CD14-positive monocyte (primary cell): ENCODE measurements at regions not wholly inside any gene's neighbourhood (a gene's known extent, or its start where the extent isn't known, plus 50 kb on each side); places are given as distances from the start of the nearest gene placed in this dataset.

Experiments used
- DNase-seq, 3 donors: peaks; one replicate each; pipeline ENCODE4 v3.0.0-alpha.2; 2011 to 2022
- H2AFZ ChIP-seq: 2 replicates; pipeline ENCODE4 v1.6.0; 2012; ENCODE audit warnings: mild to moderate bottlenecking, low read depth, low read length, inconsistent platforms; ENCODE audit not compliant: insufficient read depth, poor library complexity, severe bottlenecking
- H3K27ac ChIP-seq, 2 donors: 1 replicate in 1 of 2; 2 replicates in 1 of 2; pipeline ENCODE4 v1.5.1; 2012 to 2013; ENCODE audit warnings: low read length in 2 of 2, control low read depth in 1 of 2, inconsistent platforms in 1 of 2, low read depth in 1 of 2, mild to moderate bottlenecking in 1 of 2
- H3K27me3 ChIP-seq, 2 donors: one replicate each; pipeline versions ENCODE4 v1.6.0 to v1.6.1; 2011 to 2013; ENCODE audit warnings: low read length in 2 of 2; ENCODE audit not compliant: control insufficient read depth in 2 of 2, insufficient read depth in 2 of 2
- H3K36me3 ChIP-seq, 2 donors: replicated peaks in 1 of 2; 1 replicate in 1 of 2; 2 replicates in 1 of 2; pipeline versions ENCODE4 v1.5.1 to v1.6.1; 2012 to 2013; ENCODE audit warnings: low read length in 2 of 2, control low read depth in 1 of 2, inconsistent platforms in 1 of 2, mild to moderate bottlenecking in 1 of 2; ENCODE audit not compliant: insufficient read depth in 2 of 2, control insufficient read depth in 1 of 2
- H3K4me1 ChIP-seq, 2 donors: 1 replicate in 1 of 2; 2 replicates in 1 of 2; pipeline versions ENCODE4 v1.5.1 to v1.6.1; 2012 to 2013; ENCODE audit warnings: low read length in 2 of 2, control low read depth in 1 of 2, inconsistent platforms in 1 of 2, mild to moderate bottlenecking in 1 of 2, moderate library complexity in 1 of 2; ENCODE audit not compliant: insufficient read depth in 2 of 2, control insufficient read depth in 1 of 2
- H3K4me2 ChIP-seq: replicated peaks from 2 replicates; pipeline ENCODE3; 2012; ENCODE audit warnings: low read length, moderate library complexity, mild to moderate bottlenecking; ENCODE audit not compliant: poor library complexity, severe bottlenecking; ENCODE audit errors: extremely low read depth
- H3K4me3 ChIP-seq, 3 experiments: fragments of 200-600 bp in 1 of 3; sonication (generic) in 1 of 3; replicated peaks in 1 of 3; 1 replicate in 2 of 3; 2 replicates in 1 of 3; pipeline ENCODE4 v1.5.1; 2011 to 2013; ENCODE audit warnings: low read length in 3 of 3, mild to moderate bottlenecking in 3 of 3, control low read depth in 2 of 3, low read depth in 2 of 3, inconsistent platforms in 1 of 3, moderate library complexity in 1 of 3
- H3K79me2 ChIP-seq: 2 replicates; pipeline ENCODE4 v1.6.0; 2012; ENCODE audit warnings: mild to moderate bottlenecking, control low read depth, inconsistent platforms, low read length, moderate library complexity; ENCODE audit not compliant: insufficient read depth
- H3K9ac ChIP-seq: 2 replicates; pipeline ENCODE4 v1.6.0; 2017; ENCODE audit warnings: low read length, mild to moderate bottlenecking; ENCODE audit not compliant: insufficient read depth, poor library complexity, severe bottlenecking
- H3K9me3 ChIP-seq, 2 donors: replicated peaks in 1 of 2; 1 replicate in 1 of 2; 2 replicates in 1 of 2; pipeline versions ENCODE4 v1.5.1 to v1.6.1; 2012 to 2013; ENCODE audit warnings: low read length in 2 of 2, control low read depth in 1 of 2; ENCODE audit not compliant: control insufficient read depth in 1 of 2, insufficient read depth in 1 of 2
- H4K20me1 ChIP-seq: 2 replicates; pipeline ENCODE4 v1.6.0; 2012; ENCODE audit warnings: mild to moderate bottlenecking, low read length, control low read depth, moderate library complexity; ENCODE audit not compliant: insufficient read depth
- H3K27ac Mint-ChIP-seq, 7 donors: one replicate each; pipeline ENCODE4 v1.8.0; 2020; ENCODE audit warnings: mild to moderate bottlenecking in 7 of 7, mixed read lengths in 7 of 7, moderate library complexity in 6 of 7, inconsistent platforms in 2 of 7
- H3K27me3 Mint-ChIP-seq, 3 donors: one replicate each; pipeline ENCODE4 v1.8.0; 2021 to 2022; ENCODE audit warnings: low read depth in 3 of 3, mild to moderate bottlenecking in 3 of 3, mixed read lengths in 3 of 3, moderate library complexity in 3 of 3, inconsistent platforms in 1 of 3
- H3K36me3 Mint-ChIP-seq, 2 donors: one replicate each; pipeline ENCODE4 v1.8.0; 2020; ENCODE audit warnings: mixed read lengths in 2 of 2, inconsistent platforms in 1 of 2, mild to moderate bottlenecking in 1 of 2
- H3K4me1 Mint-ChIP-seq: one replicate; pipeline ENCODE4 v1.8.0; 2020; ENCODE audit warnings: mild to moderate bottlenecking, mixed read lengths
- H3K4me3 Mint-ChIP-seq, 2 donors: one replicate each; pipeline ENCODE4 v1.8.0; 2020; ENCODE audit warnings: mild to moderate bottlenecking in 2 of 2, mixed read lengths in 2 of 2, moderate library complexity in 1 of 2
- H3K9me3 Mint-ChIP-seq, 7 donors: one replicate each; pipeline ENCODE4 v1.8.0; 2020 to 2022; ENCODE audit warnings: mixed read lengths in 7 of 7, mild to moderate bottlenecking in 6 of 7, moderate library complexity in 6 of 7, inconsistent platforms in 2 of 7
- CTCF ChIP-seq: fragments of 200-600 bp; IDR thresholded peaks from one replicate; pipeline ENCODE4 v1.8.0; 2022; ENCODE audit warnings: antibody characterized with exemption, mild to moderate bottlenecking
- WGBS: methylation state at CpG from one replicate; pipeline ENCODE4 v1.1.5; 2013; ENCODE audit warnings: missing lambda C conversion rate; ENCODE audit not compliant: insufficient coverage; 5-methylcytosine and 5-hydroxymethylcytosine counted together
- intact Hi-C, 2 donors: fragments of 100-400 bp; cut with micrococcal nuclease; formaldehyde crosslinking; loops; one replicate each; pipeline versions ENCODE4 v1.15.0 to v1.15.1; 2023

- intact Hi-C loops, result no loop called here
- Histone ChIP-seq H2AFZ (no peak overlapping the region), H3K79me2 (no peaks in the 10 kb centered on the region), H3K4me3 (no peak overlapping the region), H4K20me1 (no peaks in the 10 kb centered on the region), H3K9ac (no peak overlapping the region), H3K27ac (no peak overlapping the region), H3K9me3 (peaks cover 2 to 5% of the 10 kb centered on the region in 2 donors), H3K27me3 (no peaks in the 10 kb centered on the region), H3K4me2 (no peak overlapping the region), H3K4me1 (no peaks in the 10 kb centered on the region), H3K36me3 (no peaks in the 10 kb centered on the region)
- Mint-ChIP-seq H3K4me1 (no peaks in the 10 kb centered on the region), H3K9me3 (peaks cover 4 to 20% (median 10%) of the 10 kb centered on the region in 7 donors), H3K4me3 (no peak overlapping the region), H3K27ac (no peak overlapping the region), H3K27me3 (peaks cover 3 to 4% (median 3%) of the 10 kb centered on the region in 3 donors), H3K36me3 (no peaks in the 10 kb centered on the region)
- WGBS, result no CpG with 5 or more reads among the region's 2 CpGs
- DNase-seq, result no peak
- no peak for TF ChIP-seq CTCF
These were observed 136.7 kb upstream of the VEPH1 start for GRCh38 chr3:157639756-157640426.

- no CpG with 5 or more reads among the region's 1 CpG for WGBS
- Mint-ChIP-seq H3K9me3 (peaks cover 4 to 20% (median 10%) of the 10 kb centered on the region in 7 donors), H3K27ac (no peak overlapping the region), H3K27me3 (peaks cover 0 to 4% (median 3%) of the 10 kb centered on the region in 3 donors), H3K4me3 (no peak overlapping the region), H3K36me3 (no peaks in the 10 kb centered on the region), H3K4me1 (no peaks in the 10 kb centered on the region)
- Histone ChIP-seq H3K4me3 (no peak overlapping the region), H3K9me3 (peaks cover 2 to 5% of the 10 kb centered on the region in 2 donors), H2AFZ (no peak overlapping the region), H3K4me1 (no peaks in the 10 kb centered on the region), H4K20me1 (no peaks in the 10 kb centered on the region), H3K36me3 (no peaks in the 10 kb centered on the region), H3K4me2 (no peak overlapping the region), H3K27ac (no peak overlapping the region), H3K27me3 (no peaks in the 10 kb centered on the region), H3K79me2 (no peaks in the 10 kb centered on the region), H3K9ac (no peak overlapping the region)
- no peak for TF ChIP-seq CTCF
- intact Hi-C loops, result no loop called here
- no peak for DNase-seq
These were observed 134.7 kb upstream of the VEPH1 start for GRCh38 chr3:157637866-157638265.
